HG03095 (cell line): ENCODE measurements at regions not wholly inside any gene's neighbourhood (a gene's known extent, or its start where the extent isn't known, plus 50 kb on each side); places are given as distances from the start of the nearest gene placed in this dataset.
"Not testable (repeated sequence)": the region's sequence is repeated elsewhere in the genome, so short reads cannot be mapped to it uniquely, and the experiment has no call there.

Experiments
- ATAC-seq: cut with Tn5 transposase; IDR thresholded peaks from one replicate; pipeline ENCODE4 v1.9.1; 2021; ENCODE audit warnings: moderate library complexity; ENCODE audit not compliant: unreplicated experiment

- ATAC-seq, result no peak
Measured at GRCh38 chr6:8361259-8361658, 74.1 kb downstream of the SLC35B3 start.

GRCh38 chr6:8352966-8353340 lies 82.4 kb downstream of the SLC35B3 start:
- no peak for ATAC-seq

GRCh38 chr6:8352335-8352965 lies 82.9 kb downstream of the SLC35B3 start:
- no peak for ATAC-seq

- ATAC-seq, result no peak
Measured at GRCh38 chr6:8343600-8343999, 91.7 kb downstream of the SLC35B3 start.

- ATAC-seq, result no peak
Measured at GRCh38 chr6:8342241-8342819, 93.0 kb downstream of the SLC35B3 start.

GRCh38 chr6:8337147-8337546 lies 98.2 kb downstream of the SLC35B3 start:
- ATAC-seq, result no peak

- no peak for ATAC-seq
Measured at GRCh38 chr6:8336406-8337057, 98.8 kb downstream of the SLC35B3 start.

GRCh38 chr6:8335896-8336295 lies 99.4 kb downstream of the SLC35B3 start:
- ATAC-seq, result no peak

GRCh38 chr6:8335381-8335780 lies 100.0 kb downstream of the SLC35B3 start:
- no peak for ATAC-seq

- no peak for ATAC-seq
Measured at GRCh38 chr6:8334113-8334512, 101.2 kb downstream of the SLC35B3 start.

GRCh38 chr6:8329562-8329961 lies 105.8 kb downstream of the SLC35B3 start:
- no peak for ATAC-seq

- no peak for ATAC-seq
Measured at GRCh38 chr6:8325743-8326142, 109.6 kb downstream of the SLC35B3 start.

GRCh38 chr6:8322659-8323058 lies 112.7 kb downstream of the SLC35B3 start:
- no peak for ATAC-seq

- no peak for ATAC-seq
Measured at GRCh38 chr6:8321671-8322404, 113.5 kb downstream of the SLC35B3 start.

GRCh38 chr6:8315154-8315553 lies 120.2 kb downstream of the SLC35B3 start:
- no peak for ATAC-seq

- no peak for ATAC-seq
Measured at GRCh38 chr6:8301502-8301901, 133.8 kb downstream of the SLC35B3 start.

GRCh38 chr6:8299034-8299433 lies 136.3 kb downstream of the SLC35B3 start:
- no peak for ATAC-seq

- not testable (repeated sequence) for ATAC-seq
Measured at GRCh38 chr6:8282946-8283345, 152.4 kb downstream of the SLC35B3 start.

- ATAC-seq, result no peak
Measured at GRCh38 chr6:8282380-8282779, 153.0 kb downstream of the SLC35B3 start.

- ATAC-seq, result no peak
Measured at GRCh38 chr6:8279041-8279805, 156.1 kb downstream of the SLC35B3 start.

GRCh38 chr6:8278562-8278961 lies 156.8 kb downstream of the SLC35B3 start:
- no peak for ATAC-seq
